Amniotic stem cell (primary cell): ENCODE measurements at regions not wholly inside any gene's neighbourhood (a gene's known extent, or its start where the extent isn't known, plus 50 kb on each side); places are given as distances from the start of the nearest gene placed in this dataset.

ENCODE experiments used
- DNase-seq: peaks from one replicate; lab custom pipeline; 2025; lab: John Stamatoyannopoulos, UW

GRCh38 chr4:38230821-38231563 lies 270.8 kb downstream of the PTTG2 start:
- DNase-seq = no peak

- DNase-seq = no peak
Measured at GRCh38 chr4:38231626-38232025, 271.4 kb downstream of the PTTG2 start.

DNA sequence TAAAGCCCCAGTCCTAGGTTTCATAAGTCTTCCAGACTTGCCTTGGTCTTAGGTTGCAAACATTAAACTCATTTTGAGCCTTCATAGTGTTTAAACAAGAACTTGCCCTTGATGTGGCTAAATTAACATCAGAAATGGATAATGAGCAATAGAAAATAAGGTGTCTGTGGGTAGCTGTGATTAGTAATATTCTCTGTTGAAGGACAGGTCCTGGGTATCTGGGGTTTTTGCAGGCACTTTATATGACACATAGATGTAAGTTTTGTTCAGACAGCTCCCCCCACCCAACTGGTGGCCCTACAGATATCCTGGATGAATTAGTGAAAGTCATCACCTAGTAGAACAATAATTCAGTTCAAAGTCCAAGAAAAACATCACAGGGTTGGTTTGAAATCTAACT lies 272.5 kb downstream of the PTTG2 start:
- no peak for DNase-seq

- no peak for DNase-seq
Measured at GRCh38 chr4:38233727-38234480, 273.7 kb downstream of the PTTG2 start.

GRCh38 chr4:38235354-38235753 lies 275.2 kb downstream of the PTTG2 start:
- DNase-seq = no peak

DNA sequence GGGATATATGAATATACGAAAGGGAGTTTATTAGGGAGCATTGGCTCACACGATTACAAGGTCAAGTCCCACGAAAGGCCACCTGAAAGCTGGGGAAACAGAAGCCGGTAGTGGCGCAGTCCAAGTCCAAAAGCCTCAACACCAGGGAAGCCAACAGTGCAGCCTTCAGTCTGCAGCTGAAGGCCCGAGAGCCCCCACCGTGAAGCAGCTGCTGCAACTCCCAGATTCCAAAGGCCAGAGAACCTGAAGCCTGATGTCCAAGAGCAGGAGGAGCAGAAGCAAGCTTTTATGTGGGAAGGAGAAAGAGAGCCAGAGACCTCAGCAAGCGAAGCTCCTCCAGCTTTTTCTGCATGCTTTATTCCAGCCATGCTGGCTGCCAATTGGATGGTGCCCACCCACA lies 275.8 kb downstream of the PTTG2 start:
- no peak for DNase-seq

GRCh38 chr4:38236503-38236902 lies 276.3 kb downstream of the PTTG2 start:
- no peak for DNase-seq

- peak; percentile 32 for DNase-seq
Measured at GRCh38 chr4:38237139-38237538, 276.9 kb downstream of the PTTG2 start.

- DNase-seq = no peak
Measured at GRCh38 chr4:38241541-38241940, 281.3 kb downstream of the PTTG2 start.

DNA sequence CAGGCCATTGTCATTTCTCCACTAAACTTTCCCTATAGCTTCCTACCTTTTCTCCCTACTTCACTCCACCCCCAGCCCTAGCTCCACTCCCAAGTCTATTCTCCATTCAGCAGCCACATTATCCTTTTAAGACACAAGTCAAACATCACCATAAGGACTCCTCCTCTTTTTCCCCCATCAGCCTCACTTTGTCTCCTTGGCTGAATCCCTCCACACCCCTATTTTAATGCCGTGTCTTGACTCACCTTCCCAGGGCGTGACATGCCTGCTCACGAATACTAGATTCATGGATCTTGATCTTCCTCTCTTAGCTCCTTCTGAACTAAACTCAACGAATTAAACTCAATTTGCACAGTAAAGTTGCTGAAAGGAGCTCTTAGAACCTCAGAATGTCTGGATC lies 281.9 kb downstream of the PTTG2 start:
- DNase-seq = no peak

GRCh38 chr4:38242822-38243387 lies 282.7 kb downstream of the PTTG2 start:
- no peak for DNase-seq

- no peak for DNase-seq
Measured at GRCh38 chr4:38243388-38244053, 283.3 kb downstream of the PTTG2 start.

- no peak for DNase-seq
Measured at GRCh38 chr4:38254825-38255224, 294.6 kb downstream of the PTTG2 start.

DNA sequence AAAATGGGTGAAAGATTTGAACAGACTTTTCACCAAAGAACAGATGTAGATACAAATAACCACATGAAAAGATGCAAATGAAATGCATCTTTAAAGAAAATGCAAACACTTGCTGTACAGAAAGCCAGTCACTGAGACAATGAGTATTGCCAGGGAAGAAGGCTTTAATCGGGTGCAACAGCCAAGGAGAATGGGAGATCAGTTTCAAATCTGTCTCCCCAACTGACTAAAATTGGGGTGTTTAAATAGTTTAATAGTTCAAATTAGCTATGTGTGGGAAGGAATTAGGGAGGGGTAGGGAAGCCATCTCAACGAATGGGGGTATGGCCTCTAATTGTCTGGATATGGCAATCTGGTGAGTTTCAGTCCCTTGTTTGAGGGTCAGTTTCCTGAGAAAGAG lies 295.4 kb downstream of the PTTG2 start:
- no peak for DNase-seq

DNA sequence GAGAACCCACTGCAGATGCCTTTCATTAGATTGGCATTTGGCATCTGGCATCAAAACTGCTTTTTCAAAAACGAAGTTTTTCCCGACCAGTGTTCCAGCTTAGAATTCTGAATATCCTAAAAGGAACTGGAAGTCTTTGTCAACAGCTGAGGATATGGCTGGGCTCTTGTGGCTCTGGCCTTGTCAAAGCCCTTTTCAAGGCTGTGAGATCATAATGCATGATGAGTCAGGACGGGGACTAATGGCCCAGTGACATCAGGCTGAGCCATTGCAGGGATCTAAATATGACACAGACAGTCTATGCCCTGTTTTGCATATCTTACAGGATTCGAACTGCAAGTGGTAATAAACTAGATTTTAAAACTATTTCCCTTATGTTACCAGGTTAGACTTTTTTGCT lies 306.4 kb downstream of the PTTG2 start:
- DNase-seq = peak; percentile 7

GRCh38 chr4:38268108-38268820 lies 308.1 kb downstream of the PTTG2 start:
- DNase-seq = no peak

DNA sequence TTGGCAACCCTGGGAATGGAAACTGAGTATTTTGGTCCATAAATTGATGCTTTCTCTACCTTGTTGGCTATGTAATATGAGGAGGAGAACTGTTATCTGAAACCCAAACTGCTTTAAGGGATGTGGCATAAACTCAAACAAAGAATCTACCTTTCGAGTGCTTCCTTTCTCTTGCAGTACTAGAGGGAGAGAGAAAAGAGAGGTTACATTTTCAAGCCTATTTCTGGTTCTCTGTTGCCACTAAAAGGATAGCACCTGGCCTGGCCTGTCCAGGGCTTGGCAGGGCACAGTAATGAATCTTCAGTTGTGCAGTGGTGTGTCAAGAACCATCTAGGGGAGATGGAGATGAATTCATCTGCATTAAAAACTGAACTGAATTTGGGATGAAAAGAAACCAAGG lies 308.6 kb downstream of the PTTG2 start:
- no peak for DNase-seq

DNA sequence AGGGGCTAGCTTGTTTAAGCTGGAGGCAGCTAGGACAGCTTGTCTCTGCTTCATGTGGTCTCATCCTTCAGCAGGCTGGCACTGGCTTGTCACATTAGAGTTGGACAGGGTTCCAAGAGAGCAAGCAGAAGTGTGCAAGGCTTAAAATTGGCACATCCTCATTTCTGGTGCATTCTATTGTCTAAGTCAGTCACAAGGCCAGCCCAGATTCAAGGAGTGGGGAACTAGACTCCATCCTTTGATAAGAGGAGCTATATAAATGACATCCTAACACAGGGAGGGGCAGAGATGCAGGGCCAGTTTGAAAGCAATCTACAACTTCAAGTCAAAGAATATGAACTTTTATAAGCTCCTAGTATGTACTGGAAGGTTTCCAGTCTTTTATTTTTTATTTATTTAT lies 313.2 kb downstream of the PTTG2 start:
- no peak for DNase-seq

DNA sequence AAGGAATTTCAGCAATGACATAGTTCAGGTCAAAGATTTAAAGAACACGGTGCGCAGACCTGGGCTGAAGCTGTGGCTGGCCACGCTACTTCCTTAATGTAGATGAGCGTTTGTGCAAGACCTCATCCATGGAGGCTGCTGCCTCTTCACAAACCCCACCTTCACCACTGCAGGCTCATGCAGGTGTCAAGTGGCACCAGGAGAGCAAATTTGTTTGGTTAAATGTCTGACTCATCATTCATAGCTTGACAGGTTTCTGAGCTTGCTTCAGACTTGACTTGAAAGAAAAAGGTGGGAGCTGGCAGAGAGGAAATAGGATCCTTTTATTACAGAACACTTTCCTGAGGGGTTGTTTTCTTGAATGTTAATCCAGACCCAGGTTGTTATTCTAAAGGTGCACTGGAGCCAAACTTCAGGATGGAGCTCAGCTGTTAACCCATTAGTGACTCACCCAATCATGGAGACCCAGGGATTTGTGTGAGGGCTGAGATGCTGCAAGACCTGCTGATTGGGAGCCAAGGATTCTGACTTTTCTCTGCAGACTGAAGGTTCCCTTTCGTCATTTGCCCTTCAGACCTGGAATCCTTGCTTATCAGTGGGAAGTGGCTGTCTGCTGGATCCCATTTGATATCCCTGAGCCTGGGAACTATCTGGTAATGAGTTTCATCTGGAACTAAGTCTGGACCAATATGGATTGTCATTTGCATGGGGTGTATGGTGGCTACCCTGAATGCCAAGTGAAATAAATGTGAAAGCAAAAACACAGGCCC lies 315.3 kb downstream of the PTTG2 start:
- no peak for DNase-seq

DNA sequence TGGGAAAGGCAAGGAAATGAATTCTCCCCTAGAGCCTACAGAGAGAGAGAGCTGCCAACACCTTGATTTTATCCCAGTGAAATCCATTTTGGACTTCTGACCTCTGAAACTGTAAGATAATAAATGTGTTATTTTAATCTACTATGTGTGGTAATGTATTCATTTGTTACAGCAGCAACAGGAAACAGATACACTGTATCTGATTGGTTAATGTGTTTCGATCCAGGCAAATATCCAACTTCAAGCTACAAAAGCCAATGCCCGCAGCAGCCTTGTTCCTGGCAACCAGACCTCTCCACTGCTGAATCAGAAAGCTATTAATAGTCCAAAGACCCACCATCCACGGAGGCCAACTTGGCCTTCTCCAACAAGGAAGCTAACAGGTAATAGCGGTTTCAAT lies 318.1 kb downstream of the PTTG2 start:
- DNase-seq = no peak

DNA sequence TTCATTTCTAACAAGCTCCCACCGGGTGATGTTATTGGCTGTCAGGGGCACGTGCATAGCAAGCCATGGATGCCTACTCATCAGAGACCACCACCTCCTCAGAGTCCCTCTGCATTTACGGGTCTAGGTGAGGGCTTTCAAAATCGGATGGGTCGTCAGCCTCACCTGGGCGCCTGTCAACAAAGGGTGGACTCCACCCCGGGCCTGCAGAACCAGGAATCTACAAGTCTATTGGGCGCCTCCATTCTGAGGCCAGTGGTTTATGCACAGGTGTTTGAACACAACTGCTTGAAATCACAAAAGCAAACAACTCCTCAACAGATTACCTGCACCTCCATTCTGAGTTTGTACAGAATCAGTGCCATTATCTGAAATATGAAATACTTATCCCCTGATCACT lies 318.9 kb downstream of the PTTG2 start:
- DNase-seq = no peak
